Gastrocnemius medialis (tissue), 4 donors: ENCODE measurements at regions not wholly inside any gene's neighbourhood (a gene's known extent, or its start where the extent isn't known, plus 50 kb on each side); places are given as distances from the start of the nearest gene placed in this dataset.

Experiments used
- POLR2A ChIP-seq, 2 donors: fragments of 450-650 bp; IDR thresholded peaks; one replicate each; pipeline ENCODE4 v1.6.1; 2017; ENCODE audit warnings: antibody characterized with exemption in 2 of 2, mild to moderate bottlenecking in 2 of 2, moderate library complexity in 2 of 2
- TF ChIP-seq, protein P1 (sequence below), 5 experiments: fragments of 450-650 bp in 3 of 5; fragments of 200-600 bp in 2 of 5; sonication (generic) in 2 of 5; IDR thresholded peaks in 4 of 5; conservative IDR thresholded peaks in 1 of 5; 1 replicate in 4 of 5; 2 replicates in 1 of 5; pipeline ENCODE4 v1.5.1; 2016 to 2019; ENCODE audit warnings: antibody characterized with exemption in 5 of 5, mild to moderate bottlenecking in 3 of 5, moderate library complexity in 3 of 5

DNA sequence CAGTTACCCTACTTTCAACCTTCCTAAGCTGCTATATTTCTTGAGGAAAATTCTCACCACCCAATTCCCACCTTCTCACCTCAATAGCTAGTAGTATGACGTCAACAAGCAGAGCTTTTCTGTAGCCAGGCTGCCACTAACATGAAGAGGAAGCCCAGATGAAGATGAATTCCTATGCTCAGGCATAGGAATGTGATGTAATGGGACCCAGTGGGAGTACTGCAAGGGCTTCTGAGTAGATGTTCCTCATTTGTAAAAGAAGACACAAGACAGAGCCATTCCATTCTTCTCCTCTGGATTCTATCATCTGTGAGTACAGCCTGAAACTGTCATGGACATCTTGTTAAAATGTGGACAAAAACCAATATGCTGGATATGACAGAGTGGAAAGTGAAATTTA, 81.6 kb upstream of the KLF3 start:
- TF ChIP-seq, protein P1, sequence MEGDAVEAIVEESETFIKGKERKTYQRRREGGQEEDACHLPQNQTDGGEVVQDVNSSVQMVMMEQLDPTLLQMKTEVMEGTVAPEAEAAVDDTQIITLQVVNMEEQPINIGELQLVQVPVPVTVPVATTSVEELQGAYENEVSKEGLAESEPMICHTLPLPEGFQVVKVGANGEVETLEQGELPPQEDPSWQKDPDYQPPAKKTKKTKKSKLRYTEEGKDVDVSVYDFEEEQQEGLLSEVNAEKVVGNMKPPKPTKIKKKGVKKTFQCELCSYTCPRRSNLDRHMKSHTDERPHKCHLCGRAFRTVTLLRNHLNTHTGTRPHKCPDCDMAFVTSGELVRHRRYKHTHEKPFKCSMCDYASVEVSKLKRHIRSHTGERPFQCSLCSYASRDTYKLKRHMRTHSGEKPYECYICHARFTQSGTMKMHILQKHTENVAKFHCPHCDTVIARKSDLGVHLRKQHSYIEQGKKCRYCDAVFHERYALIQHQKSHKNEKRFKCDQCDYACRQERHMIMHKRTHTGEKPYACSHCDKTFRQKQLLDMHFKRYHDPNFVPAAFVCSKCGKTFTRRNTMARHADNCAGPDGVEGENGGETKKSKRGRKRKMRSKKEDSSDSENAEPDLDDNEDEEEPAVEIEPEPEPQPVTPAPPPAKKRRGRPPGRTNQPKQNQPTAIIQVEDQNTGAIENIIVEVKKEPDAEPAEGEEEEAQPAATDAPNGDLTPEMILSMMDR (IDR thresholded peaks at IDR 0.05 in 4 of 5, conservative IDR thresholded peaks at IDR 0.05 in 1 of 5): no peak
- no peak for TF ChIP-seq POLR2A (IDR thresholded peaks at IDR 0.05)
